ENCODE measurements at regions not wholly inside any gene's neighbourhood (a gene's known extent, or its start where the extent isn't known, plus 50 kb on each side); places are given as distances from the start of the nearest gene placed in this dataset.

- DNase-seq (ENCODE audit: low read depth, low spot score), result no peak
- intact Hi-C loops (cut with micrococcal nuclease; ENCODE audit: unreplicated experiment), result no loop called here
- BruUV-seq (replicated peaks), result no TSS peak
- H3K36me3 ChIP-seq (ENCODE audit: control insufficient read depth, insufficient read depth, low read length), result no peaks in the 10 kb centered on the region
- no peak overlapping the region for H3K4me3 ChIP-seq (ENCODE audit: low read depth in 2 of 2, low read length in 2 of 2)
- in situ Hi-C loops (cut with HindIII; ENCODE audit: low pct_unique_long_range_greater_than_20kb, low sequenced_read_pairs), result no loop called here
- POLR2A ChIA-PET, result no interaction called here
- H3K4me1 ChIP-seq (ENCODE audit: control insufficient read depth, insufficient read depth, low read length), result no peaks in the 10 kb centered on the region
- H3K9me3 ChIP-seq (ENCODE audit: control insufficient read depth, insufficient read depth, low read depth, low read length), result no peaks in the 10 kb centered on the region
- ATAC-seq, result no peak
- TF ChIP-seq POLR2AphosphoS5 (IDR thresholded peaks at IDR 0.05; ENCODE audit: low read depth, low read length), result no peak
- no peak for TF ChIP-seq SIN3A (IDR thresholded peaks at IDR 0.05; ENCODE audit: borderline replicate concordance, insufficient read depth, low read depth, low read length)
- no peak for TF ChIP-seq REST (IDR thresholded peaks at IDR 0.05; ENCODE audit: insufficient read depth in 1 of 2, low read depth in 2 of 2, low read length in 1 of 2)
- no peak for TF ChIP-seq TCF7L2 (IDR thresholded peaks at IDR 0.05; ENCODE audit: low read depth, low read length)
- TF ChIP-seq CTCF (IDR thresholded peaks at IDR 0.05), result no peak
- no peaks in the 10 kb centered on the region for H3K27me3 ChIP-seq (ENCODE audit: control insufficient read depth, insufficient read depth, low read length)
- CTCF ChIA-PET, result no interaction called here
- no peak overlapping the region for H3K27ac ChIP-seq (ENCODE audit: low read length)
Measured at GRCh38 chr3:29215948-29216347, 64.9 kb upstream of the RBMS3 start.

- POLR2A ChIA-PET, result no interaction called here
- Histone ChIP-seq H3K27me3 (ENCODE audit: control insufficient read depth, insufficient read depth, low read length) (no peaks in the 10 kb centered on the region), H3K36me3 (ENCODE audit: control insufficient read depth, insufficient read depth, low read length) (no peaks in the 10 kb centered on the region), H3K4me3 (ENCODE audit: low read depth in 2 of 2, low read length in 2 of 2) (no peak overlapping the region), H3K4me1 (ENCODE audit: control insufficient read depth, insufficient read depth, low read length) (no peaks in the 10 kb centered on the region), H3K9me3 (ENCODE audit: control insufficient read depth, insufficient read depth, low read depth, low read length) (no peaks in the 10 kb centered on the region), H3K27ac (ENCODE audit: low read length) (no peak overlapping the region)
- no TSS peak for BruUV-seq (replicated peaks)
- intact Hi-C loops (cut with micrococcal nuclease; ENCODE audit: unreplicated experiment) (no loop called here), in situ Hi-C loops (cut with HindIII; ENCODE audit: low pct_unique_long_range_greater_than_20kb, low sequenced_read_pairs) (no loop called here)
- DNase-seq (ENCODE audit: low read depth, low spot score), result no peak
- TF ChIP-seq CTCF (IDR thresholded peaks at IDR 0.05), result no peak
- no peak for TF ChIP-seq TCF7L2 (IDR thresholded peaks at IDR 0.05; ENCODE audit: low read depth, low read length)
- no peak for TF ChIP-seq REST (IDR thresholded peaks at IDR 0.05; ENCODE audit: insufficient read depth in 1 of 2, low read depth in 2 of 2, low read length in 1 of 2)
- TF ChIP-seq SIN3A (IDR thresholded peaks at IDR 0.05; ENCODE audit: borderline replicate concordance, insufficient read depth, low read depth, low read length), result no peak
- no peak for TF ChIP-seq POLR2AphosphoS5 (IDR thresholded peaks at IDR 0.05; ENCODE audit: low read depth, low read length)
- CTCF ChIA-PET, result no interaction called here
- no peak for ATAC-seq
Measured at GRCh38 chr3:29226706-29227105, 54.2 kb upstream of the RBMS3 start.
